ENCODE measurements at regions not wholly inside any gene's neighbourhood (a gene's known extent, or its start where the extent isn't known, plus 50 kb on each side); places are given as distances from the start of the nearest gene placed in this dataset.
"Not testable (repeated sequence)": the region's sequence is repeated elsewhere in the genome, so short reads cannot be mapped to it uniquely, and the experiment has no call there.

GRCh38 chr2:4753721-4754120 is 938.5 kb upstream of the SOX11 start:
- no peak for DNase-seq

- DNase-seq = no peak
These were observed 929.2 kb upstream of the SOX11 start for GRCh38 chr2:4762951-4763376.

GRCh38 chr2:4765787-4766530 is 926.2 kb upstream of the SOX11 start:
- no peak for DNase-seq

- no peak for DNase-seq
These were observed 916.5 kb upstream of the SOX11 start for GRCh38 chr2:4775668-4776067.

DNA sequence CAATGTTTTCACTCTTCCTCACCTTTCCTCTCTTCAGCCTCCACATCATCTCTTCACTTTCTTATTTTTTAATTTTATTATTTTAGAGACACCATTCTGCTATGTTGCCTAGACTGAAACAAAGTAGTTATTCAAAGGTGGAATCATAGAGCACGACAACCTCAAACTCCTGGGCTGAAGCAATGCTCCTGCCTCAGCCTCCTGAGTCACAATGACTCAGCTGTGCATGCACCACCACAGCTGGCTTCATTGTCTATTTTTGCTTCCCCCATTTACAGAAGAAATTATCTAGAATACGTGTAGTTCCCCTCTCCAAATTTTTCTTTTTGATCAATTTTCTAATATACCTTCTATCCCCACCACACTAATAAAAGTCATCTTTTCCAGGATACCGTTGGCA is 911.5 kb upstream of the SOX11 start:
- no peak for DNase-seq

GRCh38 chr2:4782647-4783046 is 909.5 kb upstream of the SOX11 start:
- DNase-seq = no peak

DNA sequence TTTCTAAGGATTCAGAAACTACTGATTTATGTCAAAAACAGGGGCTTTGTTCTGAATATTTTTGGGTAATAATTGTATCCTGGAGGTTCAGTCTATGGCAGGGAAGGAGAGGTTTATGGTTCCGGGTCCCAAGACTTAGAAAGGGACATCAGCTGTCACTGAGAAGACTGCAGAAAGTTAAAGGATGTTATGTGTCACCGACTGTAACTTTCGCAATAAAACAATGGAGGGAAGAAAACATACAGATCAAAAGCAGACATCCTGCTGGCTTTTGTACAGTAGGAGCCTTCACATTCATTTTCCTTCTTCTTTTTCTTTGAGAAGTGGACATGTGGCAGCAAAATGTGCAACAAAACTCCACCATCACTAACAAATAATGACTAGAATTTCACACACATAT is 900.7 kb upstream of the SOX11 start:
- no peak for DNase-seq

GRCh38 chr2:4792126-4792525 is 900.1 kb upstream of the SOX11 start:
- no peak for DNase-seq

GRCh38 chr2:4803396-4803795 is 888.8 kb upstream of the SOX11 start:
- DNase-seq = no peak

- DNase-seq = not testable (repeated sequence)
These were observed 878.0 kb upstream of the SOX11 start for GRCh38 chr2:4814137-4814536.

GRCh38 chr2:4827836-4828235 is 864.3 kb upstream of the SOX11 start:
- no peak for DNase-seq

- no peak for DNase-seq
These were observed 863.4 kb upstream of the SOX11 start for GRCh38 chr2:4828682-4829374.

- no peak for DNase-seq
These were observed 860.4 kb upstream of the SOX11 start for GRCh38 chr2:4831751-4832150.

GRCh38 chr2:4832642-4833041 is 859.5 kb upstream of the SOX11 start:
- no peak for DNase-seq

GRCh38 chr2:4838626-4839025 is 853.6 kb upstream of the SOX11 start:
- DNase-seq = no peak

DNA sequence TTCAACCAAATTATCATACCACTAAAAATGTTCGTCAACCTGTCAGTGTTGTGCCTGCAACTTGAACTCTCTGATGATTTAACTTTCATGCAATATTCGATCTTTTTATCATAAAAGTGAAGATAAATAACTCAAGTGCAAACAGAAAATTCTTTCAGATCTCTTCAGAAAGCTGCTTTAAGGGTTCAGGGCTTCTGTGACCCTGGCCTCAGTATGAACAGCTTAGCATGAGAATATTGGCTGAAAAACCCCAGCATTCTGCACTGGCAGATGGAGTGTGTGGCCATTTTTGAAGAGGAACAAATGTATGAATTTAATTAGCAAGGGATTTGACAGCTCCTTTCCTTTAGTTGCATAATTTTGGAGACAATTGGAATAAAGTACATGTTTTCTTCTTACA is 851.4 kb upstream of the SOX11 start:
- DNase-seq = no peak

- no peak for DNase-seq
These were observed 847.3 kb upstream of the SOX11 start for GRCh38 chr2:4844881-4845280.

GRCh38 chr2:4862031-4862430 is 830.2 kb upstream of the SOX11 start:
- DNase-seq = no peak

GRCh38 chr2:4866198-4866597 is 826.0 kb upstream of the SOX11 start:
- DNase-seq = no peak

DNA sequence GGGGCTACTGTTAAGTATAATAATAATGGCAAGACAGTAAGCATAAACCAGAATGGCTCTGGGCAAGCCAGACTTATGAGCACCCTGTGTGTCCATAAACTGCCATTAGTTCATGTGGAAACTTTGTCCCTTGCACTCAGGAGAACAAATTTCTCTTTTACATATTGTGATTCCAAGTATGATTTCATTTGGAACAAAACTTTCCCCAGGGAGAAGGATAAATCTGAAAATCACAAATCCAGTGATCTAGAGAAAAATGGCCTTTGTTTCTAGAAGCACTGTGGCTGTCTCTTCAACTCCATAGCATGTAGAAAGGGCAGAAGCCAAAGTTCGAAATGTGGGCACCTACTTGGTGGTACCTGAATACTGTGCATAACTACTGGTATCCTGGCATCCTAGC is 823.7 kb upstream of the SOX11 start:
- DNase-seq = no peak

DNA sequence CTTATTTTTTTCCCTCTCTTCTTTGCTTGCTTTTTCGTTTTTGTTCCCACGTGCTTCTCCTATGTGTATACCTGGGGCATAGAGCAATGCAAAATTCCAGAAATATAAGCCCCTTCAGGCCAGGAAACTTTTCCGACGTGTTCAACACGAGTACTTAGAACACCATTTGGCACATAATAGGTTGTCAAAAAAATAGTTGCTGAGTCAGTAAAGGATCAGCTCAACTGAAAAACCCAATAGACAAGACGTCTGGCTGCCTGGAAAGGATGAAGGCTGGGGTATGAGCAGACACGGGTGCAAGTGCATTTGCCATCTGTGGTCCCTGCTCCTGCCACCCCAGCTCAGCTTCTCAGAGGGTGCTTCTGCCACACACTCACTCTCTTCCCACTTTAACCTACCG is 823.0 kb upstream of the SOX11 start:
- no peak for DNase-seq

DNA sequence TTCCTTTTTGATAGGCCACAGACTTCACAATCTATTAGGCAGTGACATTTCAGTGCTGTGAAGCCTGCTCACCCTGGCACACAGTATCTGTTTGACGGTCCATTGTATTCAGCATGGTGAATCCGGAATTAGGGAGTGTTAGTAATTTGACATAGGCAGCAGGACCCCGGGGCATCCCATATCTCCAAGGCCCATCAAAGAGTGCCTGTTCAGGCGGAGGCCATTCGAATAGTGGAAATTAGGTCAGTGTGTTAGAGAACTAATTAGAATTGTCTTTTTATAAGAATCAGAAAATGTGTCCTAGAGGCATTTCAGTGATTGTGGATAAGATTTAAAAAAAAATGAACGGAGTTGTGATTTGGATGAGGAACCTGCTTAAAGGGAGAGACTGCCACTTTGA is 818.8 kb upstream of the SOX11 start:
- no peak for DNase-seq

DNA sequence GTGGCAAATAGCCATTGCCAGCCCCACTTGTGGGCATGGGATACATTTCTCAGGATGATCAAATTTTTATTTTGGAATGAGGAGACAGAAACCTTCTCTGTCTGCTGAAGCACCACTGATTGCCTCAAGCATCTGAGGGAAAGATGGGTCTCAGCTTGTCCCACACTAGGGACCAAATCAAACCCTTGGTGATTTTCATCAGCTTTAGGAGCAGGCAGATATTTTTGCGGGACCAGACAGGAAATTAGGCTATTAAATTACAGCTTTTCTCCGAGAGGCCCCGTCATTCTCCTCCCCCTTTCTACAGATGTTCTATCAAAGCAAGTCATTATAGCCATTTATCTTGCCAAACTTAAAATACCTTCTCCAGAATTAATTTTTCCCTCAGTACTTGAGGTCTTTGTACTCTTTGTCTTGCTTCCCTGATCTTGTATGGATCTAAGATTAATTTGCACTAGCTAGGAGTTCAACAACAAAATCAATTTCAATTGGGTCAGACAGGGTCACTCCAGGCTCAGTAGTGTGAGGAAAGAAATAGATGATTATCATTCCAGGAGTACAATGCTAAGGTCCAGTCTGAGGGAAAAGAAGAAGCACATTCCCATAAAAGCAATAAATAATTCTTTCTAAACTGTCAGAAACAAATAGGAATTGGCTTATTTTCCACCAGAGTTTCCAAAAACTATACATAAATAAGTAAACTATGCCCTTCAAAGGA is 818.1 kb upstream of the SOX11 start:
- no peak for DNase-seq

DNA sequence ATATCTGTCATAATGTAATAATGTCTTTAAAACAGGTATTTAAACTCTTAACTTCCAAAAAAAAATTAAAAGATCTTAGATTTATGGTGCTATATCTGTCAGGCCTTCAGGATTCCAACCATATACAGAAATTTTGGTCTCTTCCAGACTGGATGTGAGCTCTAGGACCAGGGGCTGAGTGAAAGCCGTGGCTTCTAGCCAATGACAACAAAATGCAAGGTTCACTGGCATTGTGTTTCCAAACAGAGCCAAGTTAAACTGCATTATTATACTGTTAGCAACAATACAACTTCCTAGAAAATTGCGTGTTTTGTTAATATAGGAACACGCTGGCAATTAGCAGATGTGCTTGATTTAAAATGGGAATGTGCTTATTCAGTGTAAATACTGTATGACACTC is 809.8 kb upstream of the SOX11 start:
- DNase-seq = no peak
